HL-60 (cell line): ENCODE measurements at regions not wholly inside any gene's neighbourhood (a gene's known extent, or its start where the extent isn't known, plus 50 kb on each side); places are given as distances from the start of the nearest gene placed in this dataset.

Experiments
- DNase-seq, 2 experiments: peaks; one replicate each; pipeline ENCODE4 v3.0.0-alpha.2; 2010 to 2020; ENCODE audit warnings: low read depth in 1 of 2, low spot score in 1 of 2
- H3K27ac ChIP-seq: fragments of 250-450 bp; sonication (Bioruptor Pico); replicated peaks from 2 replicates; pipeline ENCODE4 v1.5.1; 2020; ENCODE audit warnings: mild to moderate bottlenecking, moderate library complexity
- H3K27me3 ChIP-seq: fragments of 250-450 bp; sonication (Bioruptor Pico); 2 replicates; pipeline ENCODE4 v1.5.1; 2021; ENCODE audit warnings: mild to moderate bottlenecking, moderate library complexity; ENCODE audit not compliant: insufficient read depth, poor library complexity, severe bottlenecking
- H3K4me3 ChIP-seq: replicated peaks from 2 replicates; pipeline ENCODE4 v1.5.1; 2011; ENCODE audit warnings: mild to moderate bottlenecking, control low read depth, low read length; ENCODE audit not compliant: insufficient read depth
- CTCF ChIP-seq: IDR thresholded peaks from one replicate; pipeline ENCODE4 v1.5.1; 2011; ENCODE audit warnings: low read length, control low read depth, inconsistent platforms; ENCODE audit not compliant: insufficient read depth
- GABPA ChIP-seq: IDR thresholded peaks from 2 replicates; pipeline ENCODE4 v1.6.1; 2012; ENCODE audit warnings: low read depth
- POLR2AphosphoS5 ChIP-seq: IDR thresholded peaks from 2 replicates; pipeline ENCODE4 v1.6.1; 2012; ENCODE audit warnings: low read depth
- REST ChIP-seq: IDR thresholded peaks from 2 replicates; pipeline ENCODE4 v1.6.1; 2012; ENCODE audit warnings: low read depth; ENCODE audit not compliant: insufficient replicate concordance
- SPI1 ChIP-seq: IDR thresholded peaks from 2 replicates; pipeline ENCODE4 v1.6.1; 2012; ENCODE audit warnings: low read depth, mild to moderate bottlenecking, borderline replicate concordance

- no peak for DNase-seq
- TF ChIP-seq SPI1: no peak
- no peak for TF ChIP-seq CTCF
- no peak for TF ChIP-seq GABPA
- TF ChIP-seq POLR2AphosphoS5: no peak
- TF ChIP-seq REST: no peak
- Histone ChIP-seq H3K27ac (no peak overlapping the region), H3K4me3 (no peak overlapping the region), H3K27me3 (no peaks in the 10 kb centered on the region)
Observed at GRCh38 chr13:106143392-106143791, 392.1 kb downstream of the EFNB2 start.

- Histone ChIP-seq H3K27ac (no peak overlapping the region), H3K4me3 (no peak overlapping the region), H3K27me3 (no peaks in the 10 kb centered on the region)
- TF ChIP-seq REST (no peak), CTCF (no peak)
- no peak for DNase-seq
Observed at GRCh38 chr13:106140476-106140875, 395.0 kb downstream of the EFNB2 start.

GRCh38 chr13:106139942-106140341, 395.5 kb downstream of the EFNB2 start:
- H3K27me3 ChIP-seq: no peaks in the 10 kb centered on the region
- TF ChIP-seq GABPA (no peak), POLR2AphosphoS5 (no peak), SPI1 (no peak), REST (no peak), CTCF (no peak)
- H3K4me3 ChIP-seq: no peak overlapping the region
- no peak for DNase-seq
- H3K27ac ChIP-seq: no peak overlapping the region
